ENCODE measurements at regions not wholly inside any gene's neighbourhood (a gene's known extent, or its start where the extent isn't known, plus 50 kb on each side); places are given as distances from the start of the nearest gene placed in this dataset.

GRCh38 chr7:26550492-26550891, 258.8 kb downstream of the SNX10 start:
- no peak for DNase-seq (ENCODE audit: low read depth in 2 of 3, low spot score in 2 of 3)

GRCh38 chr7:26551740-26552139, 260.1 kb downstream of the SNX10 start:
- no peak for DNase-seq (ENCODE audit: low read depth in 2 of 3, low spot score in 2 of 3)

GRCh38 chr7:26553128-26553527, 261.5 kb downstream of the SNX10 start:
- peak in 1 of 3 donors; percentile 54 for DNase-seq (ENCODE audit: low read depth in 2 of 3, low spot score in 2 of 3)

DNA sequence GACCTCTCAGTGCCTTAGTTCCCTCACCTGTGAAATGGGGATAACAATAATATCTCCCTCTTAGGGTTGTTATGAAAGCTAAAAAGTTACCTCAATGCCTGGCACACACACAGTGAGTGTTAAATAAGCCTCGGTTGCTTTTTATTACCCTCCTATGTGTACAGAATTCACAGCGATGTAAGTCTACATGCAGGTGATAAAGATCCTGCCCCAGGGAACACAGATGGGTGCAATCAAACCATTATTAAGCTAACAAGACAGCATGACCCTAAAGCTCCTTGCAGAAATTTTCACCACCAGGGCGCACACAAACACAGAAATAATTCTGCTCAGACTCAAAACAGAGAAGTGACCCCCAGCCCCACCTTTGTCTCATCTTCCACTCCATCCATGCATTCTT, 261.9 kb downstream of the SNX10 start:
- no peak for DNase-seq (ENCODE audit: low read depth in 2 of 3, low spot score in 2 of 3)

- DNase-seq (ENCODE audit: low read depth in 2 of 3, low spot score in 2 of 3) = peak in 1 of 3 donors; percentile 50
Observed at GRCh38 chr7:26554952-26555351, 263.3 kb downstream of the SNX10 start.

DNA sequence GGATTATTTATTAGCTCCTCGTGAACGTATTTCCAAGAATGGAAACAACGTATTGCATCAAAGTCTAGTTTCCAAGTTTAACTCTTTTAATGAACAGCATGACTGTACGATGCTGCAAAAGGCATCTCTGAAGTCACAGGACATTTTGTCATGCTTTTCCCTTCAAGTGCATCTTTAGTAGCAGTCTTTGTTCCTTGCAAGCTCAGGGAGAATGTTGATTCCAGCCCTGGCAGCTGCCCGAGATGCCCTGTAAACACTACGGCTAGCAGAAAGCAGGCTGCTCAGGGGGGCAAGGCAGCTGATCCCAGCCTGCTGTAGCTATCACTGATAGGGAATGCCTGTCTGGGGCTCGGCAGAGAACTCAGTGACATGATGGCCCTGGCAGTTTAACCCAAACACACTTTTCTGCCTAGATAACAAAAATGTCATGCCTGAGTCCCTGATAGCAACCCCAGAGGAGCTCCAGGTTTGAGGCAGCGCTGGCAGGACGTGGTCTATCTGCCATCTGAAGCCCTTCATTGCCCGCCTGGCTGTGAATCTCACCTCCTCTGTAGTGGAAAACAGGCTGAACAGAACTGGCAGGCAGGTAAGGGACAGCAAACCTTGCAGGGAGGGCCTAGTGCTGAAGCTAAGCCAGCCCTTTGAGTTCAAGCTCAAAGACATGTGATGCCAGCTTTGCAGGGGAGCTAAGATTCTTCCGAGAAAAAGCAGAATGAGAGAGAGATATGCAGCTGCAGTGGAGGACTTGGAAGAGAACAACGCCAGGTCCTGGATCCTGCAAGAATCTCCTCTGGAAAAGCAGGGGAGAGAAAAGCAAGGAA, 264.6 kb downstream of the SNX10 start:
- no peak for DNase-seq (ENCODE audit: low read depth in 2 of 3, low spot score in 2 of 3)

DNA sequence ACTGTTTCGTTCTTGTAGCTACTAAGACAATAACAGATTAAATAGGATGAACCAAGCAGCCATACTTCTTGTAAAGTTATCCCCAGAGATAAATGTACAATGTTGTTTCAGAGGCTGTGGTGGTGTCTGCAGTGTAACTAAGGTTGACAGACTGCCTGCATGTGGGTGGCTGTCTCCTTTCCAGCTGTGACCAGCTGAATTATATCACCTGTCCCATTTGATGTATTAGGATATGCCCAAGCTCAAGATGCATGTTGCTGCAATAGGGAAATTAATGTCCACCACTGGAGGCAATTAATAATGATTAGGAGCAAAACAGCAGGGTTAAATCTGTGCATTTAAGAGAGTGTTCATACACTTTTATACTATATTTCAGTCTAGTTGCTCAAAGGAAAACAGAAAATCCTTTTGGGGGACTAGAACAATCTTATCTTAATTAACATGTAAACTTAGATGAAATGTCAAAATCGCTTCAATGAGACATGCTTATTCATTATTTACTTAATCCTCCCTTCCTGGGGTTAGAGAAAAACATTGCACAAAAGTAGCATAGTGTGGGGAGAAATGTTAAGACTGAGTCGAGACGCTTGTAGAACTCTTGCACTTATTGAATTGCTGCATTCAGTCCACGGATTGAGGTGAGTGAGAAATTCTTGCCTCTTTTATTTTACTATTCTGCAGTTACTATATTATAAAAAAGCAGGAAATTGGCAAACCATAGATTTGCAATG, 269.0 kb downstream of the SNX10 start:
- no peak for DNase-seq (ENCODE audit: low read depth in 2 of 3, low spot score in 2 of 3)

DNA sequence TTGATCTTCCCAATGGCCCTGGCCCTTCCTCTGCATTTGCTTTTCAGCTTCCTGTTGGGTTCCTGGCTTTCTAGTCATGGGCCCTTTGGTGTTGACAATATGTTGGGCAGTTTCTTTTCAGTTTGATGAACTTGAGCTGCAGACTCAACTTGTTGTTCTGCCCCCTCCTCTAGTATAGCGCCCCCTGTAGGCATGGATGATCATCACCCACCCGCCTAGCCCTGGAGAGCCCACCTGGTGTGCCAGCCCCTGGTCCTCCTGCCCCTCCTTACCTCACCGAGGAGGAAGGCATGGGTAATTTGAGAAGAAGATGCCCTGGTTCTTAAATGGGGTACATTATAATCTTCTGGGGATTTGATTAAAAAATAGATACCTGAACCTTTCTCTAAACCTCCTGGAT, 271.2 kb downstream of the SNX10 start:
- DNase-seq (ENCODE audit: low read depth in 2 of 3, low spot score in 2 of 3) = no peak

DNA sequence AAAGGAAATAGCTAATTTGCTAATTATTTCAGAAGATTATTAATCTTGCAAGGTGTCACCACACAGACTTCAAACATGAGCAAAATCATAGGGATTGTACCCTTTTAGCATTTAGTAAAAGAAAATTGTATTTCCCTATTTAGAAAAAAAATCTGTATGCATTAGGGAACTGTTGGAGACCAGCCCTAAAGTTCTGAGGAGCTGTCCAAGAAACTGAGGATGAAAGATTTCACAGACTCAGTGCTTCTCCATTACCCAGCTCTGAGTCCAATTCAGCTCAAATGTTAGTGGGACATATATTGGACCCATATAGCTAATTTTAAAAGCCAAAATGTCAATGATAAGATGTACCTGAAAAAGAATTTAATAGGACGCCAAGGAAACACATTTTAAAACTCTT, 271.7 kb downstream of the SNX10 start:
- no peak for DNase-seq (ENCODE audit: low read depth in 2 of 3, low spot score in 2 of 3)

GRCh38 chr7:26567266-26567665, 275.6 kb downstream of the SNX10 start:
- no peak for DNase-seq (ENCODE audit: low read depth in 2 of 3, low spot score in 2 of 3)

- no peak for DNase-seq (ENCODE audit: low read depth in 2 of 3, low spot score in 2 of 3)
Observed at GRCh38 chr7:26574476-26574875, 282.8 kb downstream of the SNX10 start.

DNA sequence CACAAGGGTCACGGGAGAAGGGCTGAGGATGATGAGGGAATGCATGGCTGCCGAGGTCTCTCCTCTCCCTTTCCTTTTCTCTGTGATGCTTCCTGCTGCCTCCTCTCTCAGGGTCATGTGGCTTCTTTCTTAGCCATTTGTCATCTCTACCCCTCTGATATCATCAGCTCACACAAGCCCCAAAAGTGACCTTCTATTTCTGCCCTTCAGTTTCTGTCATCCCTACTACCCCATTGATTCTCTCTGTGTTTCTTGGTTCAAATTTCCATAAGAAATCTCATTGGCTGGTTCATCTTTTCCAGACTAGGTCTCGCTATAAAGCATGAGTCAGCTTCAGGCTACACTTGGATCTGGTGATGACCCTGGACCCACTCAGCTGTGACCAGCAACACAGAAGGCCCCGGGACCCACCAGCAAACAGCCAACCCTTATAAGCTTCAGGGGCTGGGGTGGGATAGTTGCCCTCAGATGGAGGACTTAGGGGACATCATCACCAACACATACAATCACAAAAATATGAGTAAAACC, 284.3 kb downstream of the SKAP2 start:
- DNase-seq (ENCODE audit: low read depth in 2 of 3, low spot score in 2 of 3) = no peak

GRCh38 chr7:26580711-26581110, 283.7 kb downstream of the SKAP2 start:
- DNase-seq (ENCODE audit: low read depth in 2 of 3, low spot score in 2 of 3) = no peak

DNA sequence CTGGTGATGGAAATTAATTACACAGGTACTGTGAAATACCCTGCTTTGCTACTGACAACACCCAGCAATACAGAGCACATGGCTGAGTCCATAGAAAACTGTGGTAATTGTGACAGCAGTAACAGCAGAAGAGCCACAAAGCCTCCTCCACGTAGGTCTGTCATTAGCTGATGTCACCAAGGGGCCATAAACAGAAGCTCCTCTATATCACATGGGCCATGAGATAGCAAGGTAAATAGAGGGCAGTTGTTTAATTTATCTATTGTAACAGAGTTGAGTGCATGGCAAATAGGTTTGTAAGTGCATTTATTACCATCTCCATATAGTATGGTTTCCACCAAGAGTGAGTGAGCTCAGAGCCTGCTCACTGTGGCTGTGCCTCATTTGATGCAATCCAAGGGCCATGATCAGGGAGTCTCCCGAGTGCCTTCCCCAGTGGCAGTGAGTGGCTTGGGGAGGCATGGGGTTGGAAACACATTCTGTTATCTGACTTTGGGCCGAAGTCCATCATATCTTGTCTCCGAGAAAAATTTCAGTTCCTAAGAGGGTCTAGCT, 281.2 kb downstream of the SKAP2 start:
- no peak for DNase-seq (ENCODE audit: low read depth in 2 of 3, low spot score in 2 of 3)

GRCh38 chr7:26584326-26584725, 280.1 kb downstream of the SKAP2 start:
- no peak for DNase-seq (ENCODE audit: low read depth in 2 of 3, low spot score in 2 of 3)

GRCh38 chr7:26584987-26585665, 279.3 kb downstream of the SKAP2 start:
- peak in 1 of 3 donors; percentile 2 for DNase-seq (ENCODE audit: low read depth in 2 of 3, low spot score in 2 of 3)

DNA sequence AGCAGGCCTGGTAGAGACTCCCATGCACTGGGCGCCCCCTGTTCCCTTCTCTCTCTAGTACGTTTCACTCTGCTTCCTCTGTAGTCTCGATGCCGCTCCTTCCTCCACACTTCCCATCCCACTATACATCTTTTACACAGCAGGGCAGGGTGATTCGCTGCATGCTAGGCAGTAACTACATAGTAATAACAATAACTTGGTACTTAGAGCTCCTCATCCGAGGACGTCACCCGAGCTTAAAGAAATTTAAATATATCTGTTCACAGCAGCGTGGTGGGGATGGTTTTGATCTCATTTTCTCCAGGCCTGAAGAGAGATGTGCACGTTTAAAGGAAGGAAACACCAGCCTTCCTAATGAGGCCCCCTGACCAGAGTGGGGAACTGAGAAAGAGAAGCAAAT, 276.9 kb downstream of the SKAP2 start:
- no peak for DNase-seq (ENCODE audit: low read depth in 2 of 3, low spot score in 2 of 3)

- DNase-seq (ENCODE audit: low read depth in 2 of 3, low spot score in 2 of 3) = no peak
Observed at GRCh38 chr7:26588511-26588910, 275.9 kb downstream of the SKAP2 start.

DNA sequence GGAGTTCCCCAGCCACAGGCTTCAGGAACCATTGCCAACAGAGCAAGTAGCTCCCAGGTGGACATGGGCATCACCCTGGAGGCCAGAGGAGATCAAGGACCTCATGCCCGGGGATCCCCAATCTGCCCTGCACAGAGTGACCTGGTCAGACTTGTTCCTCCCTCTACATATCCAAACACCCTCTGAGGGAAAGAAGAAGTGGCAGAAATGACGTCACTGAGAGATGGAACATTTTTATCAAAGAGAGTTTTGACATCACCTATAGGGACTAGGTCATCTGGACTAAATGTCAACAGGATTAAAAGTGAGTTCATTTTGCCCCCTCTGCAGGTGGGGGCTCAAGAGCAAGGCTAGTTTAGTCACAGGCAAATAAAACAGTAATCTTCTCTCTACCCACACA, 273.7 kb downstream of the SKAP2 start:
- DNase-seq (ENCODE audit: low read depth in 2 of 3, low spot score in 2 of 3) = no peak

- DNase-seq (ENCODE audit: low read depth in 2 of 3, low spot score in 2 of 3) = no peak
Observed at GRCh38 chr7:26592011-26592410, 272.4 kb downstream of the SKAP2 start.

GRCh38 chr7:26593393-26593792, 271.0 kb downstream of the SKAP2 start:
- DNase-seq (ENCODE audit: low read depth in 2 of 3, low spot score in 2 of 3) = no peak

Data from hematopoietic multipotent progenitor cell (in vitro differentiated cells).